ENCODE measurements at regions not wholly inside any gene's neighbourhood (a gene's known extent, or its start where the extent isn't known, plus 50 kb on each side); places are given as distances from the start of the nearest gene placed in this dataset.

DNA sequence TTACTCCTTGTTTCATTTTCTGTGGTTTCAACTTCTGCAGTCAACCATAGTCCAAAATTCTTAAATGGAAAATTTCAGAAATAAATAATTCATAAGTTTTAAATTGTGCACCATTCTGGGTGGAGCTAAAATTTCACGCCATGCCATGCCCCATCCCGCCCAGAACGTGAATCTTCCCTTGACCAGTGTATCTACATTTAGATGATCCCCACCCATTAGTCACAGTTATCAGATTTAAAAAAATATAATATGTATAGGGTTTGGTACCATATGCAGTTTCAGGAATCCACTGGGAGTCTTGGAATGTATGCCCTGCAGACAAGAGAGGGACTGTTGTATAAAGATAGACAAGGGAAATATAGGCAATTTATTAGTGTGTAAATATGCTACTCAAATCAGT is 759.7 kb upstream of the ZNF608 start:
- no peak for TF ChIP-seq POLR2A (IDR thresholded peaks at IDR 0.05; ENCODE audit: low read length)
- TF ChIP-seq GATA1 (IDR thresholded peaks at IDR 0.05; ENCODE audit: low read depth, low read length) = no peak

Measured in erythroblast (primary cell).